CD4-positive, alpha-beta T cell treated with Interleukin-17A for 4 hours (primary cell): ENCODE measurements at regions not wholly inside any gene's neighbourhood (a gene's known extent, or its start where the extent isn't known, plus 50 kb on each side); places are given as distances from the start of the nearest gene placed in this dataset.
A peak's percentile ranks its signal among the peaks of the same experiment; 100 is the strongest.

Source experiments
- DNase-seq: peaks from one replicate; pipeline ENCODE4 v3.0.0-alpha.2; 2020; ENCODE audit warnings: mixed read lengths

DNA sequence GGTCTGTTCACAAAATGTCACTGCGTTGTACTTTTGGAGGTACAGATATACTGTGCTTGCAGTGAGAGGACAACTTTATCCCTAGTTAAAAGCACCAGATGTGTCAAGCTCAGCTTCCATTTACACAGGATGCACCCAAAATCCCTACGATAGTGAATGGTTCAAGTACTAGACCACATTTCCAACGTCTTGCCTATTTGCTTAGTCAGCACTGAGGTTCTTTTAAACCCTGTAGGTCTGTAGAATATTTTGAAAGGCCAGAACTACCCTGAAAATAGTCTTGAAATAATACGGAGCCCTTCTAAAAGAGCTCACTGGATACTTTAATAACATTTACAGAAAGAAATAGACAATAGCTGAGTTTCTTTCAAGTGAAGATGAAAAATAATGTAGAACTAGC, 466.1 kb downstream of the FUT8 start:
- DNase-seq = no peak

DNA sequence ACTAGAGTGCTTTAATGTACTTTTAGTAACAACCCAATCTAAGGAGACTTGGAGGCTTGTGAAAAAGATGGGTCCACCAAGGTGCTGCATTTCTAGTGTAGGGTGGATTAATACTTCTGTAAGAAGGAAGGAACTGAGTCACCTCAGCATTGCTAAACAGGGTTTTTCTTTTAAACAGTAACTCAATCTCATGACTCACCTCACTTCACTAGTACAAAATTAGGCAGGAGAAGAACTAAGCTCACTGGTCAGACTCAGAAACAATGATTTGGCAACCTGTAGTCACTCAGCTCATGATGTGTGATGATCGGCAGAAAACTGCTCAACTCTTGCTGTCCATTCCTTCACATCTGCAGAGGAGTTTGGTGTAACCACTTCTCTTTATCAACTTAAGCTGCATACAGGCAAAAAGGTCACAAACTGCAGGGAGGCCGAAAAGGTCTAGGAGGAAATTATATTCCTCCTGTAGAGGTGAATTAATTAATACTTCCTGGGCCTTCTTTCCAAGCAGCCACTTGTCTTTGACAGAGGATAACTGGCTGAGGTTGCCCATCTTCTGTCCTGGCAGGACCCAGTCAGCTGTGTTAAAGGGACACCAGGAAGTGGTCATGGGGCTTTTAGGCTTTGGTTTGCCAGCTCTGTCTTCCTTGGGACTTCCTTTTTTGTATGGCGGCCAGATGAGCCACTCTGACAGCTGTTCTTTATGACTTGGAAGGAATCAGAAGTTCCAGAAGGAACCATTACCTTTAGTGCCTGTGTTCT, 466.9 kb downstream of the FUT8 start:
- no peak for DNase-seq

DNA sequence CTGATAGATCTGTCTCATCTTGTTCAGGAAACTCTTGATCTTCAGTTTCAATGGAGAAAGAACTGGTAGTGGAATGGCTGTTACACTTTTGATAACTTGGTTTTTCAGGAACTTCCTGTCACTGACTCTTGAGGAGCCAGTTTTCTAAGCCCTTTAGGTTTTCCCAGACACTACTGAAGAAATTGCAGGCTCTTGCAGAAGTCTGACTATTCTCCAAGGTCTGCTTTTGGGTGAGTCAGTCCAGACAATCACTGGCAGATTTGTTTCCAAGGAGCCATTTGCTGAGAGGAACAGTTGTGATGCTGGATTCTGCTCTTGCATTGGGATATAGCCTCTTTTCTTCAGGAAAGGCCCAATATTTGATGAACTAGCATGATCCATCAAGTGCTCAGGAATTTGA, 468.0 kb downstream of the FUT8 start:
- DNase-seq = no peak

DNA sequence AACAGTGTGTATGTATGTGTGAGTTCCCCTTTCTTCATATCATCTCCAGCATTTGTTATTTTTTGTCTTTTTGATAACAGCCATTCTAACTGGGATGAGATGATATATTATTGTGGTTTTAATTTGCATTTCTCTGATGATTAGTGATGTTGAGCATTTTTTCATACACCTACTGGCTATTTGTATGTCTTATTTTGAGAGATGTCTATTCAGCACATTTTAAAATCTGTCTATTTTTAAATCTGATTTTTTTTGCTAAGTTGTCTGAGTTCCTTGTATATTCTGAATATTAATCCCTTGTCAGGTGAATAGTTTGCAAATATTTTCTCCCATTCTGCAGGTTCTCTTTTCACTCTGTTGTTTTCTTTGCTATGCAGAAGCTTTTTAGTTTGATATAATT, 469.1 kb downstream of the FUT8 start:
- no peak for DNase-seq

DNA sequence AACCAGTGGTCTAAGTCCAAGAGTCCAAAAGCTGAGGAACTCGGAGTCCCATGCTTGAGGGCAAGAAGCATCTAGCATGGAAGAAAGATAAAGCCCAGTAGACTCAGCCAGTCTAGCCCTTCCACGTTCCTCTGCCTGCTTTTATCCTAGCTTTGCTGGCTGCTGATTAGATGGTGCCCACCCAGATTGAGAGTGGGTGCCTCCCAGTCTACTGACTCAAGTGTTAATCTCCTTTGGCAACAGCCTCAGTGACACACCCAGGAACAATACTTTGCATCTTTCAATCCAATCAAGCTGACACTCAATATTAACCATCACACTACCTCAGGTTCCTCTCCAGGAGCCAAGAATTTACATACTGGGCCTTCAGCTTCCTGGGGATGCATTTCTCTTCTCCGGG, 476.1 kb downstream of the FUT8 start:
- no peak for DNase-seq

DNA sequence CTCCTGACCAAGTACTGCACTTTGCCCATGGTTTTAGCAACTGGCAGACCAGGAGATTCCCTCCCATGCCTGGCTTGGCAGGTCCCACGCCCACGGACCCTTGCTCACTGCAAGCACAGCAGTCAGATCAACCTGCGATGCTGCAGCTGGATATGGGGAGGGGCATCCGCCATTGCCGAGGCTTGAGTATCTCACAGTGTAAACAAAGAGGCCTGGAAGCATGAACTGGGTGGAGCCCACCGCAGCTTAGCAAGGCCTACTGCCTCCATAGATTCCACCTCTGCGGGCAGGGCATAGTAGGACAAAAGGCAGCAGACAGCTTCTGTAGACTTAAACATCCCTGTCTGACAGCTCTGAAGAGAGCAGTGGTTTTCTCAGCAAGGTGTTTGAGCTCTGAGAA, 479.8 kb downstream of the FUT8 start:
- DNase-seq = no peak

DNA sequence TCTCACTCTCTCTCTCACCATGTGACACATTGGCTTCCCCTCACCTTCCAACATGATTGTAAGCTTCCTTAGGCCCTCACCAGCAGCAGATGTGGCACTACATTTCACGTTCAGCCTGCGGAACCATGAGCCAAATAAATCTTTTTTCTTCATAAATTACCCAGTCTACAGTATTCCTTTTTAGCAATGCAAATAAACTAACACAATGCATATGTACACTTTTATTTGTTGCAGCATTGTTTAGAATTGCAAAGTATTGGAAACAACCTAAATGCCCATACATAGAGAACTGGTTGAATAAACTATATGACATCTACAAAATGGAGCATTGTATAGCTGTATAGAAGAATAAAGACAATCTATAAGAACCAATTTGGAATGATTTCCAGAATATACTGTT, 487.6 kb downstream of the FUT8 start:
- no peak for DNase-seq

DNA sequence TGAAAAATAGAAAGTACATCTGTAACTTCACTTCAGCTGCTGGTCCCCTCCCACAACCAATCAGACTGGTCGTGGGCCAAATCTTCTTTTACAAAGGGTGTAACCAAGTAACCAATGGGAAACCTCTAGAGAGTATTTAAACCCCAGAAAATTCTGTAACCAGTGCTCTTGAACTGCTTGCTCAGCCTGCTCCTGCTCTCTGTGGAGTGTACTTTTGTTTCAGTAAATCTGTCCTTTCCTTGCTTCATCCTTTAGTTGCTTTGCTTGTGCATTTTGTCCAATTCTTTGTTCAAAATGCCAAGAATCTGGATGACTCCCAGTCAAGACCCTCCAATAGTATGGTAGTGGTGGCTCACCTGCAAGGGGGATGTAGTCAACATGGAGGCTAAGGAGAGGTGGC, 489.1 kb downstream of the FUT8 start:
- DNase-seq = no peak

DNA sequence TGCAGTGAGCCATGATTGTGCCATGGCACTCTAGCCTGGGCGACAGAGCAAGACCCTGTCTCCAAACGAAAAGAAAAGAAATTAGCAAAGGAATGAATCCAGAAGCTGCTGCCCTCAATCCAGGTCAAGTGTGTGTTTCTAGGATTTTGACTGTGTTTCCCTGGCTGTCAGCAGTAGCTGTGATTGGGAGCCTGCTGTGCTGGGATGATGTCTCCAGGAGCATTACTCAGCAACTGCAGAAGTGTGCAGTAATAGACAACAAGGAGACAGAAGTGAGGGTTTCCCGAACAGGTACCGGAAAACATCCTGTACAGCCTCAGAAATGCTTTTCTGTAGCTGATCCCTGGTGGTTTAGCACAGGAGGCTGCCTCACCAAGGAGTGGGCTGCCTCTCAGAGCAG, 492.5 kb downstream of the FUT8 start:
- no peak for DNase-seq

DNA sequence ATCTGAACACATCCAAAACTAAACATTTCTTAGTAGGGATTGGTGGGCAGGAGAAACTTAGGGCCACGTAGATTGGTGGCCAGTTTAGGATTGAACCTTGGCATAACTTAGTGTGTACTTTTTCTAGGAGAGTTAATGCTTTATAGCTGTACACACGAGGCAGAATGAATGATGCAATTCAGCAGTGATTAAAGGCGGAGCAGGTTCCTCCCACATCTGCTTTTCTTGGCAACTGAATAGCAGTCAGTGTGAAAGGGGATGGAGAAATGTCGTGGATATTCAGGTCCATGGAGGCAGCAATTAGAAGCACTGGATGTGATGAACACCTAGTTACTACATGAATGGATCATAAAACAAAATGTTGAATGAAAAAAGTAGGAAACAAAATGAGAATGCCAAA, 493.8 kb downstream of the FUT8 start:
- no peak for DNase-seq

DNA sequence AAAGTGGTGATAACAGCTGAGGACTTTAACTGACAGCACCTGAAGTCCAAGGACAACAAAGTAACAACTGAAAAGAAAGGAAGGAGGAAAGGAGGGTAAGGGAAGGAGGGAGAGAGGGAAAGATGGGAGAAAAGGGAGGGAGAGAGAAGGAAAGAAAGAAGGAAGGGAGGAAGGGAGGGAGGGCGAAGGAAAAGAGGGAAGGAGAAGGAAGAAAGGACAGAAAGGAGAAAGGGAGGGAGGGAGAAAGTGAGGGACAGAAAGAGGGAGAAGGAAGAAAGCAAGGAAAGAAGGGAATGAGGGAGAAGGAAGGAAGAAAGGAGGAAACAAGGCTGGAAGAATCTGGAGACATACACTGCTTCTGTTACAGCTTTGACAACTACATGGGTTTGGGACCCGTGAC, 494.4 kb downstream of the FUT8 start:
- DNase-seq = no peak

DNA sequence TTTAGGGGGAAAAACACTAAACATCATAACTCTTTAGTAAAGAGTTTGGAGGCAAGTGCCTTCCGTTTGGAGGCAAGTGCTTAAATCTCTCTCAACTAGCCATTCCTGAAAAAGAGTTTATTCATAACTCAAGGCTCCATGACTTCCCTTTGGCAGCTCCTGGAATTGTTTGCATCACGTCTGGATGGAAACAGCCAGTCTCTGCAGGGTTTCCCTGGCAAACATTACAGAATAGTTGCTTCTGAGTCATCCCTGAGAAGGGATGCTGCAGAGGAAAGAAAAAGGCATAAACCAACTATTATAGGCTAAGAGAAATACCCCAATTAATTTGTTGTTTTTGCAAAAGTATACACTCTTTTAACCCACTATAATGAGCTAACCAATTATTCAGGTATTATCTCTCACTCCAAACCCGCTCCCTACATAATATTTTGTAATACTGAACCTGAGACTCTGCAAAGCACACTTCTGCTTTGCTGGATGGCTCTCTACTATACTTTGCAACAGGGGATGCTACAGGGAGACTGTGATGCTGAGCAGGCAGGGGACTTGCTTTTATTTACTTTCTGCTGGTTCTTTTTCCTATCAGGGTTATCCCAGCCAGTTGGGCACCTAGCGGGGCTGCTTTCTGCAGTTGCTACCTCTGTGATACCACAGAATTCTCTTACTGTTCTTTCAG, 497.7 kb downstream of the FUT8 start:
- no peak for DNase-seq

DNA sequence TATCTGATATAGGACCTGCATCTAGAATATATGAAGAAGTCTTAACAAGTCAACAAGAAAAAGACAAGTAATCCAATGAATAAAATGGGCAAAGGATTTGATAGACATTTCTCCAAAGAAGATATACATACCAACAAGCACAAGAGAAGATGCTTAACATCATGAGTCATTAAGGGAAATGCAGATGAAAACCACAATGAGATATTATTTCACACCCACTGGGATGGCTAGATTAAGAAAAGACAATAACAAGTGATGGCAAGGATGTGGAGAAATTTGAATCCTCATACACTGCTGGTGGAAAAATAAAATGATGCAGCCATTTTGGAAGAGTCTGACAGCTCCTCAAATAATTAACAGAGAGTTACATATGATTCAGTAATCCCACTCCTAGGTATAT, 502.6 kb downstream of the FUT8 start:
- no peak for DNase-seq

DNA sequence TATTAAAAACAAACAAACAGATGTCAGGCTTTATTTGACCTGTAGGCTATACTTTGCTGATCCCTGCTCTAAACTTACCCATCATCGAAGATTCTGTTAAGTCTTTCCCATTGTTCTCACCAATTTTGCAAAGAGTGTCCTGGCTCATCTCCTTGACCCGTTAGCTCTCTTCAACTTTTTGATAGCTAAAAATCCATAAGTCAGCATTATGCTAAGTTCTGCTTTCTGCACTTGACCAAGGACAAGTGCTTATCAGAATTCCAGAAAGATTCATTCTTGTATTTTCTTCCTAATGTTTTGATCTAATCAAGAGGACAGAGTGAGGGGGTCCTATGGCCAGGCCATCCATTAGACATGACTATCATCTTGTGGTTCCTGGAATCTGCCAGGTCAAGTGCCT, 503.5 kb downstream of the FUT8 start:
- no peak for DNase-seq

DNA sequence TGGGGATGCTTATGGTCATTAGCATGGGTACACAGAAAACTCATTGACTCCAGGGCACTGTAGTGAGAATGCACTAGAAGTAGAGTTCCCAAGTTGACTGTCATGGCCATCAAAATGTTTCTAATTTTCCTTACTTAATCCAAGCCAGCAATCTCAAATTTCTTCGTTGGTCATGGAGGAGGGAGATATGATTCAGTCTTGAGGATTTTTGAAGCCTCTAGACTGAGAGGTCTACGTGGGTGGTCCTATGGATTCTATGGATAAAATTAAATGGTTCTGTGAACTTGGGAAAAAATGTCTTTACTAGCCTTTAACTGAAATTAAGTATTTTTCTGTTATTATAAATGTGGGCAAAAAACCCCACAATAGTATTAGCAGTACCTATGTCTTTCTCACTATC, 508.5 kb downstream of the FUT8 start:
- no peak for DNase-seq

DNA sequence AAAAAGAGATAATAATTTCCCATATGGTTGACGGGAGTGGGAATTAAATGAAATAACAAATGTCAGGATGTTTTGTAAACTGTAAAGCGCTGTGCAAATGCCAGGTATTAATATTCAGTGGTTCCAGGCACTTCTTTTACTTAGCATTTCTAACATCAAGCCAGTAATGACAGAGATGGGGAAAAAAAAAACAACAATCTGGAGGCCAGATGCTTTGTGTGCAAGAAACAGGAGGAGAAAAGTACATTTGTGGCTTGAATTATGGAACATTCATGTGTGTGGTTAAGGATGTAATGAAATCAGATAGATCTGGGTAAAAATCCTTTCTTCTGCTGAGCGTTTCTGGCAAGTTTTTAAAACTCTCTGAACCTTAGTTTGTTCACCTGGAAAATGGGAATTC, 509.6 kb downstream of the FUT8 start:
- DNase-seq = no peak

DNA sequence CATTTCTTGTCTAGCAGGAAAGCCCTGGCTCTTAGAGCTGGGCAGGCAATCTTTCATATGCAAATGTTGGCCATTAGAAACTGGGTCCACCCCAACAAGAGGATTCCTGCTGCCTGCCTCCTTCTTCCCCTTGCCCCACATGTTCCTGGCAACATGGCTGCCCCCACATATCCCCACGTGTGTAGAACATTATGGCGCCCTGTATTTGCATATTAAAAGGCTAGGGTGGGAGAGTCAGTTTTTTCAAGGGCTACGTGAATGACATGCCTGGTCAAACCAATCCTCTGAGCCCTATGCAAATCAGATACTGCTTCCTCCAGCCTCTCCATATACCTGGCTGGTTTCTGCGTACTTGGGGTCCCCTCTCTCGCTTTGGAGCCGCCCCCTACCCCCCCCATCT, 514.0 kb downstream of the FUT8 start:
- no peak for DNase-seq

DNA sequence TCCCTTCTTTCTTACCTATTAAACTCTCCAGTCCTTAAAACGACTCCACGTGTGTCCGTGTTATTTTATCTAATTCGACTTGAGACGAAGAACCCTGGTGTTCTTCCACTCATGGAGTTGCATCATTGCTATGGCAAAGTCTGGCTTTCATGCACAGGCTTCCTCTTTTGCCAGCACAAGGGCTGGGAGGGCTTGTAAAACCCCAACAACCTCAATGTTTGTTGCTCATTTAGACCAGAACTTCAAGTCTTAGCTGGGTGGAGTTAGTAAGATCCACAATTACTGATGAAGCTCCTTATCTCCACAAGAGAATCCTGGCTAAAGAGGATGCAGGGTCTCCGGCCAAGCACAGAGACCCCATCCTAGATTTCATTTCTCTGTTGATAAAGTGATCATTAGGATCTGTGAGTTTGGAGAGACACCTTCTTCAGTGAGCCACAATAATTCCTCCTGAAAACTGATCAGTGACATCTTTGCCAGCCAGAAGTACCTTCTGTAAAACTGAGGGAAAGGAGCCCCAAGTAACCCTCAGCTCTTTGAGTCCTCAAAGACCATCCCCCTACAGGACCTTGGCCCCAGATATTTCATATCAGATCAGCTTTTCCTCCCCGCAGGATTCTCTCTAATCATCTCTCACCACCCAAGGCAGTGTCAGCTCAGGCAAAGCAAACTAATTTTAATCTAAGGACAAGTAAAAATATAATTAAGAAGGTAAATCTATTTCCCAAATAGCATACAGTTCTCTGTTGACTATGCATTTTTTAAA, 514.6 kb downstream of the FUT8 start:
- DNase-seq = peak; percentile 35

DNA sequence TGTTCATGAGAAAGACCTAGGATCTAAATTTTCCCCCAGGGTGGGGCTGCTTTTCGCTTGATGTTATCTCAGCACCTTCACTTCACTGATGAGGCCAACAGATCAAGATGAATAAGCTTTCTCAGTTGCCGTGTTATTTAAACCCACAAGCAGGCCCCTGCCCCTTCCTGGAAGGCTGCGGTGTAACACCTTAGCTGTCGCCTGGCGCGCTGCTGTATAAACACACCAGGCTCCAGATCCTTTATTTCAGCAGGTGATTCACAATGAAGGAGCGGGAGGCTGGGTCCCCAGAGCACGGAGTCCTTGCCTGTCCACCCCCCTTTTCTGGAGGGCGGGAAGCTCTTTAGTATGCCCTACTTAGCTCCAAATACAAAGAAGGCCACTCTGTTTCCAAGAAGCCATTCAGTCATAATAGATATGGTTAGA, 515.4 kb downstream of the FUT8 start:
- DNase-seq = peak; percentile 85

DNA sequence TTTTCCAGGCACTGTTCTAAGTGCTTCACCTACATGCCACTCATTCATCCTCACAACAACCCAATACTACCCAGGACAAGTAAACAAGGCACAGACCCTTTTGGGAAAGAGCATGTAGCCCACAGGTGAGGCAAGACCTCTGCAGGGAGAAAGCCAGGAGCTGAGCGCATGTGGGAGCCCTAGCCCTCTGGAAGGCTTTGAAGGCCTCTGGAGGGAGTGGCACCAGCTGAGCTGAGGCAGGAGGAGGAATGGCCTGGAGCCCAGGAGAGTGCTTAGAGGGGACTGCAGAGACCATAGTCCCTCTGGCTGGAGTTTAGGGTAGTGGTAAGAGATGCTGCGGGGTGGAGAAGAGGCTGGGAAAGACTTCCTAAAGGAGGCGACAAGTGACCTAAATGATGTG, 516.5 kb downstream of the FUT8 start:
- no peak for DNase-seq

DNA sequence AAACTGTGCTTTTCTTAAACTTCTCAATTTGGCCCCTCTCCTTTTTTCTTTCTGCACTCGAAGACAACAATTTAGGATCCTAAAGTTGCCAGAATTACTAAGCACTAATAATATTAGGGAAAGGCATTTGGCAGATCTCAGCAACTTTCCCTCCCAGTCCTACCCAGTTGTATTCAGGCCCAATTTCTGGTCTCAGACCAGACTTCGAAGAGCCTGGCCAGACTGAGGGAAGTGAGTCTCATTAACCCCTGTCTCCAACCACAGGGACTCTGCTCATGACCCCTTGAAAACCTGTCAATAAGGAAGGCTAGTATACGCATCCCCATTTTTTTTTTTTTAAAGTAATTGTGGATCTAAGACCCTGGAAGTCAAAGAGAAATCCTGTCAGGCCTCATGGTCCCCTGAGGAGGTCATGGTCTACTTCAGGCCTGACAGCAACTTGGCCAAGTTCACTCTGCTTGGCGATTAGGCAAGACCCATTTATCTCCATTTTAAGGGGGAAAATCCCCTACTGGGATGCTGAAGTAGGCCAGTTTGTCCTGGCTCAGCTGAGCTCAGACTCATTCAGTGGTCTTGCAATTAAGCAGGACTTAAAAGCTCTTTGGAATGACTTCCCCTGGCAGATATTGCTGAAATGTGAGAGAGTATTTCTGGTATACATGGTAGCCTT, 521.0 kb downstream of the FUT8 start:
- DNase-seq = no peak

DNA sequence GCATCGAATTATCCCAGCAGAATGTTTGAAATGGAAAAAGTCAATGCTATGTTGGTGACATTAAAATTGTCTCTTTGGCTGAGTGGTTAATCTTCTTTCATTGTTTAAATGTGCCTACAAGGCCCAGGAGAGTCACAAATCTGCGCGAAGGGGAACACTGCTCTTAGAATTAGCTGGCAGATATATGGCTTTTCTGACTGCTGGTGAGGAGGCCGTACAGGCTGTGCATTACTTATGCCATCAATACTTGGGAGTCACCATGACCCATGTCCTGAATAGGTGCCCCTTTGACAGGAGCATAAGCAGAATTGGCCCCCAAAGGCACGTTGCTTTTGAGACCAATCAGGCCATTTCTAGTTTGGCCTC, 521.5 kb downstream of the FUT8 start:
- no peak for DNase-seq

DNA sequence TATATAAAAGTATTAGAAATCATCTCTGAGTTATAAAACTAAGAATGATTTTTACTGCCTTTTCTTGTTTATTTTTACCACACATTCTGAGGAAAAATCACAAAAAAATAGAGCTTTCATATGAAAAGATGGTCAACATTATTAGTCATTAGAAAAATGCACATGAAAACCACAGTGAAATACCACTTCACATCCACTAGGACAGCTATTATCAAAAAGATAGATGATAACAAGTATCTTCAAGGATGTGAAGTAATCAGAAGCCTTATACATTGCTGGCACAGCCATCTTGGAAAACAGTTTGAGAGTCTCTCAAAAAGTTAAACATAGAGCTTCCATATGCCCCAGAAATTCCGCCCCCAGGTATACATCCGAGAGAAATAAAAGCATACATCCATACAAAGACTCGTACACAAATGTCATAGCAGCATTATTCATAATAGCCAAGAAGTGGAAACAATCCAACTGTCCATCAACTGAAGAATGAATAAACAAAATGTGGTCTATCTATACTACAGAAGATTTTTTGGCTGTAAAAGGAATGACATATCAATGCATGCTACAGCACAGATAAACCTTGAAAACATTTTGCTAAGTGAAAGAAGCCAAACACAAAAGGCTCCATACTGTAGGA, 523.9 kb downstream of the FUT8 start:
- DNase-seq = no peak
